ENCODE measurements at regions not wholly inside any gene's neighbourhood (a gene's known extent, or its start where the extent isn't known, plus 50 kb on each side); places are given as distances from the start of the nearest gene placed in this dataset.
"Not testable (repeated sequence)": the region's sequence is repeated elsewhere in the genome, so short reads cannot be mapped to it uniquely, and the experiment has no call there.

- H3K4me1 ChIP-seq (ENCODE audit: insufficient read depth, low read length, poor library complexity, severe bottlenecking); BruUV-seq (replicated peaks); POLR2A ChIA-PET (ENCODE audit: low non-redundant PET); H3K27ac ChIP-seq (ENCODE audit: low read depth, low read length, poor library complexity, severe bottlenecking); DNase-seq (ENCODE audit: low spot score); H3K9me3 ChIP-seq (ENCODE audit: low read depth, low read length, poor library complexity, severe bottlenecking); H3K27me3 ChIP-seq (replicated peaks; ENCODE audit: insufficient read depth, low read depth, low read length, poor library complexity); intact Hi-C loops (cut with micrococcal nuclease; ENCODE audit: unreplicated experiment); H3K4me3 ChIP-seq (ENCODE audit: low read depth, low read length, poor library complexity, severe bottlenecking); CTCF ChIA-PET; H3K36me3 ChIP-seq (ENCODE audit: insufficient read depth, low read length, poor library complexity, severe bottlenecking): not testable (repeated sequence)
These were observed 334.8 kb downstream of the CWH43 start for GRCh38 chr4:49320725-49321410.

GRCh38 chr4:49321511-49322300 is 335.6 kb downstream of the CWH43 start:
- H3K27me3 ChIP-seq (replicated peaks; ENCODE audit: insufficient read depth, low read depth, low read length, poor library complexity); H3K36me3 ChIP-seq (ENCODE audit: insufficient read depth, low read length, poor library complexity, severe bottlenecking); H3K4me1 ChIP-seq (ENCODE audit: insufficient read depth, low read length, poor library complexity, severe bottlenecking); H3K9me3 ChIP-seq (ENCODE audit: low read depth, low read length, poor library complexity, severe bottlenecking); POLR2A ChIA-PET (ENCODE audit: low non-redundant PET); H3K4me3 ChIP-seq (ENCODE audit: low read depth, low read length, poor library complexity, severe bottlenecking); intact Hi-C loops (cut with micrococcal nuclease; ENCODE audit: unreplicated experiment); CTCF ChIA-PET; H3K27ac ChIP-seq (ENCODE audit: low read depth, low read length, poor library complexity, severe bottlenecking); DNase-seq (ENCODE audit: low spot score); BruUV-seq (replicated peaks): not testable (repeated sequence)

- DNase-seq (ENCODE audit: low spot score); H3K4me3 ChIP-seq (ENCODE audit: low read depth, low read length, poor library complexity, severe bottlenecking); POLR2A ChIA-PET (ENCODE audit: low non-redundant PET); H3K4me1 ChIP-seq (ENCODE audit: insufficient read depth, low read length, poor library complexity, severe bottlenecking); H3K9me3 ChIP-seq (ENCODE audit: low read depth, low read length, poor library complexity, severe bottlenecking); intact Hi-C loops (cut with micrococcal nuclease; ENCODE audit: unreplicated experiment); H3K36me3 ChIP-seq (ENCODE audit: insufficient read depth, low read length, poor library complexity, severe bottlenecking); BruUV-seq (replicated peaks); H3K27ac ChIP-seq (ENCODE audit: low read depth, low read length, poor library complexity, severe bottlenecking); CTCF ChIA-PET; H3K27me3 ChIP-seq (replicated peaks; ENCODE audit: insufficient read depth, low read depth, low read length, poor library complexity): not testable (repeated sequence)
These were observed 336.8 kb downstream of the CWH43 start for GRCh38 chr4:49322610-49323572.

- BruUV-seq (replicated peaks); H3K4me3 ChIP-seq (ENCODE audit: low read depth, low read length, poor library complexity, severe bottlenecking); H3K36me3 ChIP-seq (ENCODE audit: insufficient read depth, low read length, poor library complexity, severe bottlenecking); H3K27me3 ChIP-seq (replicated peaks; ENCODE audit: insufficient read depth, low read depth, low read length, poor library complexity); CTCF ChIA-PET; H3K4me1 ChIP-seq (ENCODE audit: insufficient read depth, low read length, poor library complexity, severe bottlenecking); H3K27ac ChIP-seq (ENCODE audit: low read depth, low read length, poor library complexity, severe bottlenecking); DNase-seq (ENCODE audit: low spot score); H3K9me3 ChIP-seq (ENCODE audit: low read depth, low read length, poor library complexity, severe bottlenecking); POLR2A ChIA-PET (ENCODE audit: low non-redundant PET); intact Hi-C loops (cut with micrococcal nuclease; ENCODE audit: unreplicated experiment): not testable (repeated sequence)
These were observed 337.5 kb downstream of the CWH43 start for GRCh38 chr4:49323573-49323940.
